ENCODE measurements at regions not wholly inside any gene's neighbourhood (a gene's known extent, or its start where the extent isn't known, plus 50 kb on each side); places are given as distances from the start of the nearest gene placed in this dataset.
"Not testable (repeated sequence)": the region's sequence is repeated elsewhere in the genome, so short reads cannot be mapped to it uniquely, and the experiment has no call there.

DNA sequence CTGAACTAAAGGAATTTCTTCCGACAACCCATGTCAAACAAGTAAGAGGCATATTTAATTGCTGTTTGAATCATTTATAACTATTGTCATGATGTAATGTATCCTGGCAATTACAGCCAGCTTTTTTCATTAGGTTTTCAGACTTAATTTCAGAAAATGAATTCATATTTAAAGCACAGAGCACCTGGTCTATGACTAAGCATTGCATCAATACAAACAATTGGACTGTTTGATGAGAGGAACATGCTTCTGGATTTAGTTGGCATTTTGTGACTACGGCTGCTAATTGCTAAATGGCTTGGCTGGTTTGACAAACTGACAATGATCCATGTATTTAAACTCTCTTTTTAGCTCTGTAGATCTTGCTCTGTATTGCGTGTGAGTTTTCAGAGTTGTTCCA, 853.4 kb downstream of the NCAM2 start:
- no peak for DNase-seq

- no peak for DNase-seq
These were observed 860.5 kb downstream of the NCAM2 start for GRCh38 chr21:21858502-21859334.

- no peak for DNase-seq
These were observed 862.7 kb downstream of the NCAM2 start for GRCh38 chr21:21860888-21861287.

- DNase-seq: peak; percentile 21
These were observed 866.2 kb downstream of the NCAM2 start for GRCh38 chr21:21864321-21864840.

- no peak for DNase-seq
These were observed 899.2 kb downstream of the NCAM2 start for GRCh38 chr21:21897275-21897883.

- DNase-seq: no peak
These were observed 900.6 kb downstream of the NCAM2 start for GRCh38 chr21:21898801-21899200.

GRCh38 chr21:21902416-21902815, 904.2 kb downstream of the NCAM2 start:
- DNase-seq: not testable (repeated sequence)

GRCh38 chr21:21907271-21907670, 909.1 kb downstream of the NCAM2 start:
- no peak for DNase-seq

DNA sequence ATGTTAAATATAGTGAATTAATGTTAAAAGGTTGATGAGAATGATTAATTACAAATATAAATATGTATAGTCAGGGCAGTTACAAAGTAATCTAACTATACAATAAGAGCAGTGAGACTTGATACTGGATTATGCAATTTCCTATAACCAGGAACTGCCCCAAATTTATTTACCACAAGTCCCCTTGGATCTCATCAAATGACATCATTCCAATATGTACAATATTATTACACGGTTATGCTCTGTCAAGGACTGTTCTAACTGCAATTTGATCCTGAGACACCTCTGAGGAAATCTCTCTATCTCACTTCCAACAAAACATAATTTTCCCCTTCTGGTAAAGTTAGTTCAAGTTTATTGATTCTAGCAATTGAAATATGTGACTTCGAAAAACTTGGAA, 917.6 kb downstream of the NCAM2 start:
- DNase-seq: peak; percentile 27

- DNase-seq: no peak
These were observed 923.4 kb downstream of the NCAM2 start for GRCh38 chr21:21921410-21922232.

- DNase-seq: no peak
These were observed 931.0 kb downstream of the NCAM2 start for GRCh38 chr21:21929226-21929625.

- DNase-seq: no peak
These were observed 931.6 kb downstream of the NCAM2 start for GRCh38 chr21:21929789-21930188.

DNA sequence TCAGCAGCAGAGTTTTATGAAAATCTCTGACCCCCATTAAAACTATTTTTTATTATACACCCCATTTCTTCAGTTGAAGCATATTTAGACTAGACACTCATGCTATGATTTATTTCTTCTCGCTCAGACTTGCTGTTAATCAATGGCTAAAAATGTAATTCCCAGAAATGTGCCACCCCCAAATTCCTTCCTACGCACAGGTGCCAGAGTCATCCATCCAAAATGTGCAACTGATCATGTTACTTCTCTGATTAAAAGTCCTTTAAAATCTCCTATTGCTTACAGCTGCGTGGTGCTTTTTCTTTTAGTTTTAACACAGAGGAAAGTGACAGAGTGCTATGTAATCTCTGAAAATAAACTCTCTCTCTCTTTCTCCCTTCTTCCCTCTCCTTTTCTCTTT, 954.4 kb downstream of the NCAM2 start:
- no peak for DNase-seq

DNA sequence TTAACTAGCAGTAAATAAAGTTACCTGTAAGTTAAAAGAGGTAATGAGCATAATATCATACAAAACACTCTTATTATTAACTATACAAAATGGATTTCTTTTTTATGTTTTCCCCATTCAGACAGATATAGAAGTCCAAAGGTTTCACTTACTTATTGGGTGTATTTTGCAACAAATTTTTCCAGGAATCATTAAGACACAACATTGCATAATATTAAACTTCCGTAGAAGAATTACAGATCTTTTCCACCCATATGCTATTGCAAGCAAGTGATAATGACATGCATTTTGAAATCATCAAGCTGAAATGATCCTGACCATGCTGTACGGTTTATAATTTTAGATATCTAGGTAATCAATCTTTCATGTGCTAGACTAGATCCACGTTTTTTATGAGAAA, 957.0 kb downstream of the NCAM2 start:
- no peak for DNase-seq

GRCh38 chr21:21957490-21957889, 959.3 kb downstream of the NCAM2 start:
- DNase-seq: no peak

DNA sequence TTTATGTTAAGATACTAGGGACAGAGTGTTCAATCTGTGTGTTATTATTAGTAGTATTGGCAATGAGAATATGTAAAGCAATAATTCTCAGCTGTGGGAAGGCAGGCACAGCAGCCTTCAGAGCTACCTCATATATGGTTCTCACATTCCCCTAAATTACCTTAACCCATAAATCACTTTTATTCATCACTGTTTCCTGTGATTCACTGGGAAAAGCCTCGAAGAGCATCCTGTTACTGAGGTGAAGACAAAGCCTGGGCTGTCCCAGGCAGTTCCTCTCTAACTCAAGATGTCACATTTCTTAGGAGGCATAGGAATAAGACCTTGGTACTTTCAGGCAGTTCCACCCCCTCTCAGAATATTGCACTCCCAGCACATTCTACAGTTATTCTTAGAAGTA, 965.7 kb downstream of the NCAM2 start:
- no peak for DNase-seq

GRCh38 chr21:21968810-21969209, 970.6 kb downstream of the NCAM2 start:
- DNase-seq: no peak

GRCh38 chr21:21969211-21969610, 971.0 kb downstream of the NCAM2 start:
- DNase-seq: no peak

DNA sequence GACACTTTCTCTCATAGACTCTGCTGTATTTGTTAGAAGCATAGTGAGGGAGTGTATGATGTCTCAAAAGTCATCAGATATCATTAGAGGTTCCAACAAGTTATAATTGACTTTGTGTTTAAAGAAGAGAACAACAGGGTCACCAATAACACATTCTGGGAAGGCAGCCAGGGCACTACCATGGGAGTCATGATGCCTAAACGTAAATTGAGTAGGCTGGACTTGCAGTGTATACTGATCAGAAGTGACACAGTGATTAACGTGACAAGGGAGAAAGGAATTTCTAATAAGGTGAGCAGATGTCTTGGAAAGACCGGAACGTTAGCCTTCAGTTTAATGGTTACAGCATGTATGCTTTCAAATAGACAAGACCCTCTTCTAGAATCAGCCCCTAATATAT, 973.2 kb downstream of the NCAM2 start:
- no peak for DNase-seq

DNA sequence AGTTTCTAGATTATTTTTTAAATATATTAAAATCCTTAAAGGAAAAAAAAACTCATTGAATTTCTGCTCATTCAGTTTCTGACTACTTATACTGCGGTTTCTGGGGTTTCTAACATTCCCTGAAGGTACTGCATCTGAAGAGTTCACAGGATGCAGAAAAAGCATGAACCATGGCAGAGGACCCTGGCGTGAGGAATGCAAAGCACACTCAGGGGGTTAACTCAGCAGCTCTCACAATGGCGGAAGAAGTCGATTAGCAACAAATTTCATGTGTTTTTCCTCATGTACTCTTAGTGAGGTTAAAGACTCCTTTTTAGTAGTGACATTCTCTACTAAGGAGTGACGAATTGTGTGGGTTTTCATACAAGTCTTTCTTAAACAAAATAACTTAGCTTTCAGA, 975.6 kb downstream of the NCAM2 start:
- no peak for DNase-seq

DNA sequence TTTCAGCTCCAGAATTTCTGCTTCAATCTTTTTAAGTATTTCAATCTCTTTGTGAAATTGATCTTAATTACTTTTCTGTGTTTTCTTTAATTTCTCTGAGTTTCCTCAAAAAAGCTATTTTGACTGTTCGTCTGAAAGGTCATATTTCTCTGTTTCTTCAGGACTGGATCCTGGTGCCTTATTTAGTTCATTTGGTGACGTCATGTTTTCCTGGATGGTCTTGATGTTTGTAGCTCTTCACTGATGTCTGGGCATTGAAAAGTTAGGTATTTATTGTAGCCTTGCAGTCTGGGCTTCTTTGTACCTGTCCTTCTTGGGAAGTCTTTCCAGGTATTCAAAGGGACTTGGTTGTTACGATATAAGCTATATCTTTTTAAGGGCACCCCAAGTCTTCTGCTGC, 998.7 kb downstream of the NCAM2 start:
- DNase-seq: no peak
